HepG2 (cell line): ENCODE measurements at regions not wholly inside any gene's neighbourhood (a gene's known extent, or its start where the extent isn't known, plus 50 kb on each side); places are given as distances from the start of the nearest gene placed in this dataset.

ENCODE experiments used
- ZNF484 ChIP-seq: sonication (generic); formaldehyde crosslinking; IDR thresholded peaks from 2 replicates; pipeline ENCODE4 v1.5.1; 2020; ENCODE audit warnings: mild to moderate bottlenecking, low read depth, missing genetic modification reagents, borderline replicate concordance
- TF ChIP-seq, protein P1 (sequence below), 2 experiments: fragments of 450-650 bp in 1 of 2; sonication (generic) in 1 of 2; formaldehyde crosslinking in 1 of 2; IDR thresholded peaks; 2 replicates each; pipeline versions ENCODE4 v1.6.1 to v1.8.0; 2016 to 2022; ENCODE audit warnings: antibody characterized with exemption in 1 of 2, mild to moderate bottlenecking in 1 of 2, missing genetic modification reagents in 1 of 2

- TF ChIP-seq, protein P1, sequence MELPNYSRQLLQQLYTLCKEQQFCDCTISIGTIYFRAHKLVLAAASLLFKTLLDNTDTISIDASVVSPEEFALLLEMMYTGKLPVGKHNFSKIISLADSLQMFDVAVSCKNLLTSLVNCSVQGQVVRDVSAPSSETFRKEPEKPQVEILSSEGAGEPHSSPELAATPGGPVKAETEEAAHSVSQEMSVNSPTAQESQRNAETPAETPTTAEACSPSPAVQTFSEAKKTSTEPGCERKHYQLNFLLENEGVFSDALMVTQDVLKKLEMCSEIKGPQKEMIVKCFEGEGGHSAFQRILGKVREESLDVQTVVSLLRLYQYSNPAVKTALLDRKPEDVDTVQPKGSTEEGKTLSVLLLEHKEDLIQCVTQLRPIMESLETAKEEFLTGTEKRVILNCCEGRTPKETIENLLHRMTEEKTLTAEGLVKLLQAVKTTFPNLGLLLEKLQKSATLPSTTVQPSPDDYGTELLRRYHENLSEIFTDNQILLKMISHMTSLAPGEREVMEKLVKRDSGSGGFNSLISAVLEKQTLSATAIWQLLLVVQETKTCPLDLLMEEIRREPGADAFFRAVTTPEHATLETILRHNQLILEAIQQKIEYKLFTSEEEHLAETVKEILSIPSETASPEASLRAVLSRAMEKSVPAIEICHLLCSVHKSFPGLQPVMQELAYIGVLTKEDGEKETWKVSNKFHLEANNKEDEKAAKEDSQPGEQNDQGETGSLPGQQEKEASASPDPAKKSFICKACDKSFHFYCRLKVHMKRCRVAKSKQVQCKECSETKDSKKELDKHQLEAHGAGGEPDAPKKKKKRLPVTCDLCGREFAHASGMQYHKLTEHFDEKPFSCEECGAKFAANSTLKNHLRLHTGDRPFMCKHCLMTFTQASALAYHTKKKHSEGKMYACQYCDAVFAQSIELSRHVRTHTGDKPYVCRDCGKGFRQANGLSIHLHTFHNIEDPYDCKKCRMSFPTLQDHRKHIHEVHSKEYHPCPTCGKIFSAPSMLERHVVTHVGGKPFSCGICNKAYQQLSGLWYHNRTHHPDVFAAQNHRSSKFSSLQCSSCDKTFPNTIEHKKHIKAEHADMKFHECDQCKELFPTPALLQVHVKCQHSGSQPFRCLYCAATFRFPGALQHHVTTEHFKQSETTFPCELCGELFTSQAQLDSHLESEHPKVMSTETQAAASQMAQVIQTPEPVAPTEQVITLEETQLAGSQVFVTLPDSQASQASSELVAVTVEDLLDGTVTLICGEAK (IDR thresholded peaks at IDR 0.05), result no peak
- TF ChIP-seq, protein P1 (CRISPR knock-in tag; IDR thresholded peaks at IDR 0.05), result no peak
- no peak for TF ChIP-seq ZNF484
These were observed 221.6 kb upstream of the MKLN1 start (continued) for GRCh38 chr7:131105799-131106680.
